PC-3 (cell line): ENCODE measurements at regions not wholly inside any gene's neighbourhood (a gene's known extent, or its start where the extent isn't known, plus 50 kb on each side); places are given as distances from the start of the nearest gene placed in this dataset.

Source experiments
- ATAC-seq: fragments of 200-7000 bp; cut with Tn5 transposase; 2 replicates; pipeline ENCODE4 v1.9.1; 2020; ENCODE audit warnings: mild to moderate bottlenecking, moderate library complexity
- BruUV-seq: library from RNA; stranded (reverse); fragments of 400-500 nt; replicated peaks from 2 replicates; lab custom pipeline; 2021; lab: Mats Ljungman, UMichigan
- CTCF ChIA-PET: fragments of 300-600 bp; sonication (Branson Sonifier 250); formaldehyde crosslinking; loops from one replicate; lab custom pipeline; 2022; ENCODE audit warnings: antibody characterized with exemption; lab: Charles Lee
- POLR2A ChIA-PET: fragments of 300-600 bp; sonication (Branson Sonifier 250); formaldehyde crosslinking; loops from one replicate; lab custom pipeline; 2022; ENCODE audit warnings: antibody characterized with exemption; ENCODE audit not compliant: unreplicated experiment; lab: Charles Lee
- DNase-seq: peaks from one replicate; pipeline ENCODE4 v3.0.0-alpha.2; 2015
- H2AFZ ChIP-seq: fragments of 300-600 bp; sonication (generic); 2 replicates; pipeline ENCODE4 v1.6.0; 2016; ENCODE audit warnings: antibody characterized with exemption, low read length
- H3F3A ChIP-seq: fragments of 300-600 bp; sonication (generic); one replicate; pipeline ENCODE4 v1.6.0; 2017; ENCODE audit warnings: antibody characterized with exemption, low read length, control low read depth, mild to moderate bottlenecking; ENCODE audit not compliant: unreplicated experiment
- H3K27ac ChIP-seq: fragments of 300-600 bp; sonication (generic); 2 replicates; pipeline ENCODE4 v1.5.1; 2016; ENCODE audit warnings: mild to moderate bottlenecking, low read length
- H3K27me3 ChIP-seq: fragments of 300-600 bp; sonication (generic); 2 replicates; pipeline ENCODE4 v1.6.1; 2016; ENCODE audit warnings: low read length, mixed read lengths
- H3K36me3 ChIP-seq: fragments of 300-600 bp; sonication (generic); 2 replicates; pipeline ENCODE4 v1.6.1; 2016; ENCODE audit warnings: low read depth, mixed run types, low read length, mixed read lengths
- H3K4me1 ChIP-seq: fragments of 300-600 bp; sonication (generic); 2 replicates; pipeline ENCODE4 v1.5.1; 2016; ENCODE audit warnings: low read length; ENCODE audit not compliant: insufficient read depth
- H3K4me2 ChIP-seq: fragments of 300-600 bp; sonication (generic); 2 replicates; pipeline ENCODE4 v1.6.0; 2016; ENCODE audit warnings: low read length
- H3K4me3 ChIP-seq: fragments of 300-600 bp; sonication (generic); 2 replicates; pipeline ENCODE4 v1.5.1; 2016; ENCODE audit warnings: mild to moderate bottlenecking, low read length, mixed read lengths
- H3K79me2 ChIP-seq: fragments of 300-600 bp; sonication (generic); 2 replicates; pipeline ENCODE4 v1.6.1; 2017; ENCODE audit warnings: low read length, mixed read lengths
- H3K9ac ChIP-seq: fragments of 300-600 bp; sonication (generic); 2 replicates; pipeline ENCODE4 v1.6.0; 2016; ENCODE audit warnings: mild to moderate bottlenecking, low read length
- H3K9me2 ChIP-seq: fragments of 300-600 bp; sonication (generic); replicated peaks from 2 replicates; pipeline ENCODE4 v1.6.1; 2016; ENCODE audit warnings: mixed run types, low read length, mixed read lengths
- H3K9me3 ChIP-seq: fragments of 300-600 bp; sonication (generic); 2 replicates; pipeline ENCODE4 v1.6.1; 2016; ENCODE audit warnings: low read length, mixed read lengths
- H4K20me1 ChIP-seq: fragments of 300-600 bp; sonication (generic); 2 replicates; pipeline ENCODE4 v1.6.1; 2016; ENCODE audit warnings: low read length, mixed read lengths
- CTCF ChIP-seq: fragments of 300-600 bp; sonication (generic); conservative IDR thresholded peaks from 2 replicates; pipeline ENCODE4 v1.5.1; 2017; ENCODE audit warnings: antibody characterized with exemption, low read depth, mild to moderate bottlenecking, low read length
- EZH2 ChIP-seq: fragments of 300-600 bp; sonication (generic); IDR thresholded peaks from one replicate; pipeline ENCODE4 v1.6.1; 2017; ENCODE audit warnings: antibody characterized with exemption, mild to moderate bottlenecking, low read length; ENCODE audit not compliant: unreplicated experiment
- EZH2phosphoT487 ChIP-seq: fragments of 300-600 bp; sonication (generic); IDR thresholded peaks from 2 replicates; pipeline ENCODE4 v1.6.1; 2018; ENCODE audit warnings: mild to moderate bottlenecking, antibody characterized with exemption, low read length, borderline replicate concordance
- intact Hi-C: fragments of 100-400 bp; cut with micrococcal nuclease; formaldehyde crosslinking; loops from 2 replicates; pipeline ENCODE4 v1.9.0; 2023

- Histone ChIP-seq H3K4me2 (no peak overlapping the region), H3F3A (no peaks in the 10 kb centered on the region), H4K20me1 (no peaks in the 10 kb centered on the region), H3K79me2 (no peaks in the 10 kb centered on the region), H3K27me3 (no peaks in the 10 kb centered on the region), H3K4me3 (no peak overlapping the region), H3K36me3 (no peaks in the 10 kb centered on the region), H3K9ac (no peak overlapping the region), H3K27ac (no peak overlapping the region), H3K9me2 (no peaks in the 10 kb centered on the region), H2AFZ (no peak overlapping the region), H3K4me1 (no peaks in the 10 kb centered on the region), H3K9me3 (no peaks in the 10 kb centered on the region)
- CTCF ChIA-PET = no interaction called here
- POLR2A ChIA-PET = no interaction called here
- DNase-seq (no peak), ATAC-seq (no peak)
- BruUV-seq = no TSS peak
- intact Hi-C loops = no loop called here
- no peak for TF ChIP-seq EZH2phosphoT487
- no peak for TF ChIP-seq EZH2
- TF ChIP-seq CTCF = no peak
These were observed 533.3 kb upstream of the CDH9 start for GRCh38 chr5:27571681-27572080.

- ATAC-seq = peak; percentile 64
- ChIA-PET CTCF (no interaction called here), POLR2A (no interaction called here)
- Histone ChIP-seq H3K9ac (no peak overlapping the region), H3K27me3 (no peaks in the 10 kb centered on the region), H2AFZ (no peak overlapping the region), H3K9me2 (no peaks in the 10 kb centered on the region), H3K4me2 (no peak overlapping the region), H3F3A (no peaks in the 10 kb centered on the region), H3K4me1 (no peaks in the 10 kb centered on the region), H3K36me3 (no peaks in the 10 kb centered on the region), H4K20me1 (no peaks in the 10 kb centered on the region), H3K27ac (no peak overlapping the region), H3K9me3 (no peaks in the 10 kb centered on the region), H3K79me2 (no peaks in the 10 kb centered on the region), H3K4me3 (no peak overlapping the region)
- intact Hi-C loops = no loop called here
- TF ChIP-seq CTCF = no peak
- TF ChIP-seq EZH2 = no peak
- TF ChIP-seq EZH2phosphoT487 = no peak
- no TSS peak for BruUV-seq
- DNase-seq = peak; percentile 53
These were observed 530.4 kb upstream of the CDH9 start for GRCh38 chr5:27568811-27569210.

GRCh38 chr5:27561408-27561807 lies 523.0 kb upstream of the CDH9 start:
- no peak for TF ChIP-seq CTCF
- Histone ChIP-seq H3K79me2 (no peaks in the 10 kb centered on the region), H3K9ac (no peak overlapping the region), H3F3A (no peaks in the 10 kb centered on the region), H3K36me3 (no peaks in the 10 kb centered on the region), H3K4me1 (no peaks in the 10 kb centered on the region), H3K9me2 (no peaks in the 10 kb centered on the region), H4K20me1 (no peaks in the 10 kb centered on the region), H3K4me3 (no peak overlapping the region), H3K4me2 (no peak overlapping the region), H3K9me3 (no peaks in the 10 kb centered on the region), H2AFZ (no peak overlapping the region), H3K27ac (no peak overlapping the region), H3K27me3 (no peaks in the 10 kb centered on the region)
- no peak for DNase-seq
- BruUV-seq = no TSS peak
- POLR2A ChIA-PET = no interaction called here
- CTCF ChIA-PET = no interaction called here
- intact Hi-C loops = no loop called here
- no peak for ATAC-seq
